A549 (cell line): ENCODE measurements at regions not wholly inside any gene's neighbourhood (a gene's known extent, or its start where the extent isn't known, plus 50 kb on each side); places are given as distances from the start of the nearest gene placed in this dataset.

Source experiments
- CEBPB ChIP-seq, 2 experiments: fragments of >200 bp in 1 of 2; sonication (Bioruptor Twin) in 1 of 2; formaldehyde crosslinking in 1 of 2; IDR thresholded peaks; 2 replicates each; pipeline ENCODE4 v1.6.1; 2012 to 2016
- JUNB ChIP-seq: fragments of >200 bp; sonication (Bioruptor Twin); formaldehyde crosslinking; IDR thresholded peaks from 2 replicates; pipeline ENCODE4 v1.6.1; 2016
- MAFK ChIP-seq: fragments of 450-650 bp; IDR thresholded peaks from 2 replicates; pipeline ENCODE4 v1.6.1; 2014; ENCODE audit not compliant: partially characterized antibody
- PHF8 ChIP-seq: fragments of 200-600 bp; sonication (generic); IDR thresholded peaks from 2 replicates; pipeline ENCODE4 v1.6.1; 2016; ENCODE audit warnings: low read depth, mild to moderate bottlenecking, antibody characterized with exemption, moderate library complexity, borderline replicate concordance
- POLR2A ChIP-seq: IDR thresholded peaks from 2 replicates; pipeline ENCODE4 v1.6.1; 2012; ENCODE audit warnings: mild to moderate bottlenecking, low read length
- RAD21 ChIP-seq, 2 experiments: fragments of >200 bp in 1 of 2; sonication (Bioruptor Twin) in 1 of 2; formaldehyde crosslinking in 1 of 2; IDR thresholded peaks in 1 of 2; conservative IDR thresholded peaks in 1 of 2; 2 replicates in 1 of 2; 3 replicates in 1 of 2; pipeline ENCODE4 v1.6.1; 2012 to 2018; ENCODE audit warnings: inconsistent platforms in 1 of 2
- RCOR1 ChIP-seq: fragments of 150-350 bp; IDR thresholded peaks from 2 replicates; pipeline ENCODE4 v1.6.1; 2014; ENCODE audit warnings: antibody characterized with exemption, low read length, low read depth
- RNF2 ChIP-seq: fragments of 200-600 bp; sonication (generic); IDR thresholded peaks from 2 replicates; pipeline ENCODE4 v1.6.1; 2016; ENCODE audit warnings: low read depth, mild to moderate bottlenecking, antibody characterized with exemption, moderate library complexity, borderline replicate concordance
- SMC3 ChIP-seq: fragments of >200 bp; sonication (Bioruptor Twin); formaldehyde crosslinking; IDR thresholded peaks from 3 replicates; pipeline ENCODE4 v1.6.1; 2018; ENCODE audit warnings: inconsistent platforms
- ZNF302 ChIP-seq: fragments of 250-450 bp; sonication (Bioruptor Pico); IDR thresholded peaks from 2 replicates; pipeline ENCODE4 v1.9.0; 2021; ENCODE audit warnings: inconsistent platforms, mild to moderate bottlenecking, moderate library complexity
- TF ChIP-seq, protein P1 (sequence below): fragments of >200 bp; sonication (Bioruptor Twin); formaldehyde crosslinking; IDR thresholded peaks from 3 replicates; pipeline ENCODE4 v1.5.1; 2016
- TF ChIP-seq, protein P2 (sequence below): fragments of 200-600 bp; sonication (generic); IDR thresholded peaks from 2 replicates; pipeline ENCODE4 v1.6.1; 2016; ENCODE audit warnings: antibody characterized with exemption, mild to moderate bottlenecking, moderate library complexity

GRCh38 chr2:165032559-165032958 lies 77.2 kb upstream of the SLC38A11 start:
- TF ChIP-seq, protein P1, sequence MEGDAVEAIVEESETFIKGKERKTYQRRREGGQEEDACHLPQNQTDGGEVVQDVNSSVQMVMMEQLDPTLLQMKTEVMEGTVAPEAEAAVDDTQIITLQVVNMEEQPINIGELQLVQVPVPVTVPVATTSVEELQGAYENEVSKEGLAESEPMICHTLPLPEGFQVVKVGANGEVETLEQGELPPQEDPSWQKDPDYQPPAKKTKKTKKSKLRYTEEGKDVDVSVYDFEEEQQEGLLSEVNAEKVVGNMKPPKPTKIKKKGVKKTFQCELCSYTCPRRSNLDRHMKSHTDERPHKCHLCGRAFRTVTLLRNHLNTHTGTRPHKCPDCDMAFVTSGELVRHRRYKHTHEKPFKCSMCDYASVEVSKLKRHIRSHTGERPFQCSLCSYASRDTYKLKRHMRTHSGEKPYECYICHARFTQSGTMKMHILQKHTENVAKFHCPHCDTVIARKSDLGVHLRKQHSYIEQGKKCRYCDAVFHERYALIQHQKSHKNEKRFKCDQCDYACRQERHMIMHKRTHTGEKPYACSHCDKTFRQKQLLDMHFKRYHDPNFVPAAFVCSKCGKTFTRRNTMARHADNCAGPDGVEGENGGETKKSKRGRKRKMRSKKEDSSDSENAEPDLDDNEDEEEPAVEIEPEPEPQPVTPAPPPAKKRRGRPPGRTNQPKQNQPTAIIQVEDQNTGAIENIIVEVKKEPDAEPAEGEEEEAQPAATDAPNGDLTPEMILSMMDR, result no peak
- TF ChIP-seq RAD21 (conservative IDR thresholded peaks at IDR 0.05 in 1 of 2, IDR thresholded peaks at IDR 0.05 in 1 of 2) (no peak), MAFK (no peak), RNF2 (no peak), SMC3 (no peak), PHF8 (no peak), CEBPB (IDR thresholded peaks at IDR 0.05) (no peak), JUNB (no peak), ZNF302 (CRISPR knock-in tag) (no peak), RCOR1 (no peak), POLR2A (no peak)
- TF ChIP-seq, protein P2, sequence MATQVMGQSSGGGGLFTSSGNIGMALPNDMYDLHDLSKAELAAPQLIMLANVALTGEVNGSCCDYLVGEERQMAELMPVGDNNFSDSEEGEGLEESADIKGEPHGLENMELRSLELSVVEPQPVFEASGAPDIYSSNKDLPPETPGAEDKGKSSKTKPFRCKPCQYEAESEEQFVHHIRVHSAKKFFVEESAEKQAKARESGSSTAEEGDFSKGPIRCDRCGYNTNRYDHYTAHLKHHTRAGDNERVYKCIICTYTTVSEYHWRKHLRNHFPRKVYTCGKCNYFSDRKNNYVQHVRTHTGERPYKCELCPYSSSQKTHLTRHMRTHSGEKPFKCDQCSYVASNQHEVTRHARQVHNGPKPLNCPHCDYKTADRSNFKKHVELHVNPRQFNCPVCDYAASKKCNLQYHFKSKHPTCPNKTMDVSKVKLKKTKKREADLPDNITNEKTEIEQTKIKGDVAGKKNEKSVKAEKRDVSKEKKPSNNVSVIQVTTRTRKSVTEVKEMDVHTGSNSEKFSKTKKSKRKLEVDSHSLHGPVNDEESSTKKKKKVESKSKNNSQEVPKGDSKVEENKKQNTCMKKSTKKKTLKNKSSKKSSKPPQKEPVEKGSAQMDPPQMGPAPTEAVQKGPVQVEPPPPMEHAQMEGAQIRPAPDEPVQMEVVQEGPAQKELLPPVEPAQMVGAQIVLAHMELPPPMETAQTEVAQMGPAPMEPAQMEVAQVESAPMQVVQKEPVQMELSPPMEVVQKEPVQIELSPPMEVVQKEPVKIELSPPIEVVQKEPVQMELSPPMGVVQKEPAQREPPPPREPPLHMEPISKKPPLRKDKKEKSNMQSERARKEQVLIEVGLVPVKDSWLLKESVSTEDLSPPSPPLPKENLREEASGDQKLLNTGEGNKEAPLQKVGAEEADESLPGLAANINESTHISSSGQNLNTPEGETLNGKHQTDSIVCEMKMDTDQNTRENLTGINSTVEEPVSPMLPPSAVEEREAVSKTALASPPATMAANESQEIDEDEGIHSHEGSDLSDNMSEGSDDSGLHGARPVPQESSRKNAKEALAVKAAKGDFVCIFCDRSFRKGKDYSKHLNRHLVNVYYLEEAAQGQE, result no peak
